ENCODE measurements at regions not wholly inside any gene's neighbourhood (a gene's known extent, or its start where the extent isn't known, plus 50 kb on each side); places are given as distances from the start of the nearest gene placed in this dataset.

DNA sequence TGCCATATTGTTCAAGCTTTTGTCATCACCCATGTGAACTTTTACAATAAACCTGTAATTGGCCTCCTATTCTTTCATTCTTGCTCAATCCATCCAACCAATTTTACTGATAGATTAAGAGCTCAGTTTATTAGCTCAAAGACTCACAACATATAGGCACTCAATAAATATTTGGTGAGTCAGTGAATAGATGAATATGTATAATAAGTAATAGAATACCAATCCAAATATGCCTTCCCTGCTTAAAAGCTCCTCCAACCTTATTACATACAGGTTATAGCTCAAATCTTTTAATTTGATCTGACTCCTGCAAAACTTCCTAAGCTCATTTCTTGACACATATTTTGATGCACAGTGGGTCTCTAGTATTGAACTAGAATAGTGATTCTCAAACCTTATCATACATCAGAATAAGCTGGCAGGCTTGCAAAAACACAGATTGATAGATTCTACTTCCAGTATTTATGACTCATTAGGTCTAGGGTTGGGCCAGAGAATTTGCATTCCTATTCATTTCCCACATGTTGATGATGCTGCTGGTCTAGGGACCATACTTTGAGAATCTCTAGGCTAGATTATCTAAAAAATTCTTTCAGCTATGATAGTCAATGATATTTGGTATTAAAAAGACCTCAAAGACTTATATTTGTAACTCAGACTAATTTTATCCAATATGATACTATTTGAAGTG lies 114.4 kb downstream of the PCTP start:
- TF ChIP-seq CTCF (IDR thresholded peaks at IDR 0.05): no peak
- TF ChIP-seq POLR2AphosphoS5 (IDR thresholded peaks at IDR 0.05): no peak

Measured in breast epithelium (tissue), 3 donors.